H9 (cell line): ENCODE measurements at regions not wholly inside any gene's neighbourhood (a gene's known extent, or its start where the extent isn't known, plus 50 kb on each side); places are given as distances from the start of the nearest gene placed in this dataset.

Source experiments
- DNase-seq: peaks from one replicate; pipeline ENCODE4 v3.0.0-alpha.2; 2017
- H2AFZ ChIP-seq: one replicate; pipeline ENCODE4 v1.6.1; 2013; ENCODE audit warnings: mild to moderate bottlenecking, low read length, control low read depth, moderate library complexity
- H2AK5ac ChIP-seq: 2 replicates; pipeline ENCODE4 v1.6.1; 2013; ENCODE audit warnings: low read length, control low read depth, mixed read lengths; ENCODE audit not compliant: insufficient read length
- H2BK120ac ChIP-seq: one replicate; pipeline ENCODE4 v1.6.1; 2013; ENCODE audit warnings: low read depth, mild to moderate bottlenecking, low read length, control low read depth, inconsistent platforms; ENCODE audit not compliant: poor library complexity, severe bottlenecking
- H2BK12ac ChIP-seq: 2 replicates; pipeline ENCODE4 v1.6.1; 2013; ENCODE audit warnings: low read length, control low read depth, mixed read lengths, low read depth; ENCODE audit not compliant: insufficient read length
- H2BK15ac ChIP-seq: 2 replicates; pipeline ENCODE4 v1.6.1; 2013; ENCODE audit warnings: low read depth, low read length, control low read depth
- H2BK20ac ChIP-seq: one replicate; pipeline ENCODE4 v1.6.1; 2013; ENCODE audit warnings: low read depth, mild to moderate bottlenecking, low read length, control low read depth, inconsistent platforms; ENCODE audit not compliant: poor library complexity, severe bottlenecking
- H2BK5ac ChIP-seq: 2 replicates; pipeline ENCODE4 v1.6.1; 2013; ENCODE audit warnings: low read length, control low read depth, mixed read lengths; ENCODE audit not compliant: insufficient read length
- H3K14ac ChIP-seq: 2 replicates; pipeline ENCODE4 v1.6.1; 2013; ENCODE audit warnings: low read length, control low read depth; ENCODE audit not compliant: insufficient read depth
- H3K18ac ChIP-seq: 2 replicates; pipeline ENCODE4 v1.6.1; 2013; ENCODE audit warnings: low read depth, mild to moderate bottlenecking, mixed read lengths, low read length, control low read depth; ENCODE audit not compliant: insufficient read length
- H3K23ac ChIP-seq: 2 replicates; pipeline ENCODE4 v1.6.1; 2013; ENCODE audit warnings: low read length, control low read depth, mixed read lengths, low read depth; ENCODE audit not compliant: insufficient read length
- H3K23me2 ChIP-seq: 2 replicates; pipeline ENCODE4 v1.6.1; 2013; ENCODE audit warnings: low read depth, mild to moderate bottlenecking, mixed read lengths, low read length, control low read depth; ENCODE audit not compliant: insufficient read length, poor library complexity, severe bottlenecking
- H3K27ac ChIP-seq: 2 replicates; pipeline ENCODE4 v1.5.1; 2013; ENCODE audit warnings: low read length, control low read depth, mixed read lengths, low read depth; ENCODE audit not compliant: insufficient read length
- H3K27me3 ChIP-seq: 2 replicates; pipeline ENCODE4 v1.6.1; 2013; ENCODE audit warnings: low read length, control low read depth, inconsistent platforms; ENCODE audit not compliant: insufficient read depth
- H3K4ac ChIP-seq: 2 replicates; pipeline ENCODE4 v1.6.1; 2013; ENCODE audit warnings: low read depth, mild to moderate bottlenecking, control low read depth, inconsistent platforms, low read length, moderate library complexity
- H3K4me1 ChIP-seq: 2 replicates; pipeline ENCODE4 v1.6.1; 2013; ENCODE audit warnings: low read length, control low read depth, inconsistent platforms; ENCODE audit not compliant: insufficient read depth
- H3K4me2 ChIP-seq: 2 replicates; pipeline ENCODE4 v1.6.1; 2013; ENCODE audit warnings: low read length, control low read depth, mixed read lengths; ENCODE audit not compliant: insufficient read length, insufficient read depth
- H3K56ac ChIP-seq: 2 replicates; pipeline ENCODE4 v1.6.1; 2013; ENCODE audit warnings: low read depth, mild to moderate bottlenecking, mixed read lengths, low read length, control low read depth; ENCODE audit not compliant: insufficient read length
- H3K79me1 ChIP-seq: 2 replicates; pipeline ENCODE4 v1.6.1; 2013; ENCODE audit warnings: low read depth, mild to moderate bottlenecking, moderate library complexity, low read length, control low read depth, inconsistent platforms; ENCODE audit not compliant: insufficient read depth, poor library complexity, severe bottlenecking
- H3K79me2 ChIP-seq: 2 replicates; pipeline ENCODE4 v1.6.1; 2013; ENCODE audit warnings: low read length, control low read depth, inconsistent platforms; ENCODE audit not compliant: insufficient read depth
- H3K9ac ChIP-seq: 2 replicates; pipeline ENCODE4 v1.6.1; 2013; ENCODE audit warnings: low read length, control low read depth, mixed read lengths; ENCODE audit not compliant: insufficient read length; ENCODE audit errors: extremely low read depth
- H3K9me3 ChIP-seq: one replicate; pipeline ENCODE4 v1.6.1; 2013; ENCODE audit warnings: low read depth, low read length, inconsistent platforms; ENCODE audit not compliant: control insufficient read depth
- H3T11ph ChIP-seq: one replicate; pipeline ENCODE4 v1.6.1; 2013; ENCODE audit warnings: mild to moderate bottlenecking, low read length, control low read depth, inconsistent platforms
- H4K20me1 ChIP-seq: one replicate; pipeline ENCODE4 v1.6.1; 2013; ENCODE audit not compliant: control insufficient read depth, insufficient read length, insufficient read depth
- H4K5ac ChIP-seq: 2 replicates; pipeline ENCODE4 v1.6.1; 2013; ENCODE audit warnings: low read depth, mild to moderate bottlenecking, mixed read lengths, low read length, control low read depth; ENCODE audit not compliant: insufficient read length
- H4K8ac ChIP-seq: replicated peaks from 2 replicates; pipeline ENCODE4 v1.6.1; 2013; ENCODE audit warnings: low read length, control low read depth, mixed read lengths, low read depth; ENCODE audit not compliant: insufficient read length
- H4K91ac ChIP-seq: 2 replicates; pipeline ENCODE4 v1.6.1; 2013; ENCODE audit warnings: low read depth, mild to moderate bottlenecking, moderate library complexity, mixed read lengths, low read length, control low read depth; ENCODE audit not compliant: insufficient read length
- H3K27ac Mint-ChIP-seq, 3 experiments: 2 replicates in 2 of 3; 3 replicates in 1 of 3; pipeline ENCODE4 v1.8.0; 2020 to 2021; ENCODE audit warnings: mixed read lengths in 3 of 3, mild to moderate bottlenecking in 1 of 3, moderate library complexity in 1 of 3
- H3K27me3 Mint-ChIP-seq: 2 replicates; pipeline ENCODE4 v1.8.0; 2021; ENCODE audit warnings: low read depth, mild to moderate bottlenecking, moderate library complexity, mixed read lengths
- H3K36me3 Mint-ChIP-seq, 3 experiments: 2 replicates in 2 of 3; 3 replicates in 1 of 3; pipeline ENCODE4 v1.8.0; 2020 to 2021; ENCODE audit warnings: low read depth in 3 of 3, mixed read lengths in 3 of 3; ENCODE audit not compliant: insufficient read depth in 1 of 3
- H3K4me1 Mint-ChIP-seq, 2 experiments: 2 replicates each; pipeline ENCODE4 v1.8.0; 2020; ENCODE audit warnings: mixed read lengths in 2 of 2
- H3K4me3 Mint-ChIP-seq, 2 experiments: 2 replicates in 1 of 2; 3 replicates in 1 of 2; pipeline ENCODE4 v1.8.0; 2020 to 2021; ENCODE audit warnings: mild to moderate bottlenecking in 2 of 2, mixed read lengths in 2 of 2, moderate library complexity in 1 of 2
- H3K9me3 Mint-ChIP-seq, 2 experiments: 2 replicates in 1 of 2; 3 replicates in 1 of 2; pipeline ENCODE4 v1.8.0; 2020; ENCODE audit warnings: mild to moderate bottlenecking in 2 of 2, mixed read lengths in 2 of 2, moderate library complexity in 1 of 2
- CTCF ChIP-seq: fragments of 200-600 bp; sonication (generic); conservative IDR thresholded peaks from 3 replicates; pipeline ENCODE4 v1.8.0; 2021; ENCODE audit warnings: antibody characterized with exemption, mild to moderate bottlenecking
- WGBS: extraction: QIAGEN DNeasy Blood & Tissue Kit; methylation state at CpG from one replicate; pipeline ENCODE4 v1.1.7; 2013; ENCODE audit warnings: missing lambda C conversion rate, low lambda C conversion rate, mixed read lengths; ENCODE audit not compliant: insufficient read length; ENCODE audit errors: extremely low coverage; 5-methylcytosine and 5-hydroxymethylcytosine counted together

- TF ChIP-seq CTCF: no peak
- Histone ChIP-seq H3K9ac (no peak overlapping the region), H3K4me2 (peak overlapping the region; percentile 37), H3K23me2 (peaks cover 12% of the 10 kb centered on the region), H2AFZ (no peak overlapping the region), H2BK120ac (no peak overlapping the region), H3K27ac (no peak overlapping the region), H3K4ac (no peak overlapping the region), H2BK20ac (no peak overlapping the region), H3K79me1 (no peaks in the 10 kb centered on the region), H3K9me3 (no peaks in the 10 kb centered on the region), H2BK15ac (no peak overlapping the region), H3K56ac (no peak overlapping the region), H2BK12ac (no peak overlapping the region), H4K5ac (no peak overlapping the region), H4K20me1 (no peaks in the 10 kb centered on the region), H3K79me2 (no peaks in the 10 kb centered on the region), H4K91ac (no peak overlapping the region), H4K8ac (no peak overlapping the region), H3K27me3 (peaks cover 3% of the 10 kb centered on the region; the same call in 1 of the 2 replicates), H3K18ac (no peak overlapping the region), H2BK5ac (no peak overlapping the region), H3K14ac (no peak overlapping the region; the same call in 1 of the 2 replicates), H2AK5ac (no peak overlapping the region), H3K4me1 (peaks cover 19% of the 10 kb centered on the region), H3K23ac (no peak overlapping the region), H3T11ph (no peak overlapping the region)
- no peaks in the 10 kb centered on the region for H3K36me3 Mint-ChIP-seq
- no peaks in the 10 kb centered on the region; a peak in 1 of 5 replicates for H3K9me3 Mint-ChIP-seq
- peaks cover 62 to 76% of the 10 kb centered on the region in 2 experiments for H3K4me1 Mint-ChIP-seq
- whole genome bisulfite sequencing: no CpG with 5 or more reads among the region's 4 CpGs
- peak overlapping the region in 1 of 2 experiments; percentile 52; a peak in 2 of 5 replicates for H3K4me3 Mint-ChIP-seq
- peaks cover 55% of the 10 kb centered on the region for H3K27me3 Mint-ChIP-seq
- peak overlapping the region in 2 of 3 experiments; percentile 30 to 99; a peak in 2 of 7 replicates for H3K27ac Mint-ChIP-seq
- DNase-seq: no peak
These were observed 70.4 kb upstream of the SSBP3 start for GRCh38 chr1:54476530-54477109.
